Stimulated activated naive CD8-positive, alpha-beta T cell treated with anti-CD3 and anti-CD28 coated beads, Interleukin-15, amount 100 ng/mL, for 72 hours (primary cell): ENCODE measurements at regions not wholly inside any gene's neighbourhood (a gene's known extent, or its start where the extent isn't known, plus 50 kb on each side); places are given as distances from the start of the nearest gene placed in this dataset.
"Not testable (repeated sequence)": the region's sequence is repeated elsewhere in the genome, so short reads cannot be mapped to it uniquely, and the experiment has no call there.

Source experiments
- ATAC-seq: fragments of 150-1000 bp; cut with Tn5 transposase; 2 replicates; pipeline ENCODE4 v1.10.0; 2021; ENCODE audit warnings: mild to moderate bottlenecking, moderate library complexity
- DNase-seq, 2 donors: peaks; one replicate each; pipeline ENCODE4 v3.0.0; 2021 to 2022
- H3K27ac Mint-ChIP-seq, 2 donors: one replicate each; pipeline ENCODE4 v1.8.0; 2022; ENCODE audit warnings: mild to moderate bottlenecking in 2 of 2, mixed read lengths in 2 of 2, moderate library complexity in 2 of 2
- H3K27me3 Mint-ChIP-seq: one replicate; pipeline ENCODE4 v1.8.0; 2022; ENCODE audit warnings: mixed read lengths
- H3K4me1 Mint-ChIP-seq: one replicate; pipeline ENCODE4 v1.8.0; 2022; ENCODE audit warnings: mild to moderate bottlenecking, mixed read lengths
- H3K4me3 Mint-ChIP-seq, 2 donors: one replicate each; pipeline ENCODE4 v1.8.0; 2022; ENCODE audit warnings: mild to moderate bottlenecking in 2 of 2, mixed read lengths in 2 of 2, moderate library complexity in 1 of 2
- H3K9me3 Mint-ChIP-seq, 2 donors: one replicate each; pipeline ENCODE4 v1.8.0; 2022; ENCODE audit warnings: mixed read lengths in 2 of 2

GRCh38 chr10:47711428-47711827 is 52.0 kb downstream of the SYT15B start:
- H3K27me3 Mint-ChIP-seq, ATAC-seq, H3K9me3 Mint-ChIP-seq, H3K27ac Mint-ChIP-seq, DNase-seq, H3K4me1 Mint-ChIP-seq, H3K4me3 Mint-ChIP-seq: not testable (repeated sequence)

GRCh38 chr10:47710443-47710842 is 52.9 kb downstream of the SYT15B start:
- not testable (repeated sequence) for H3K4me1 Mint-ChIP-seq, H3K27me3 Mint-ChIP-seq, ATAC-seq, H3K4me3 Mint-ChIP-seq, H3K27ac Mint-ChIP-seq, H3K9me3 Mint-ChIP-seq, DNase-seq

- H3K4me3 Mint-ChIP-seq = peak overlapping the region; percentile 33 to 74
- ATAC-seq (peak; percentile 98), DNase-seq (peak; percentile 30 to 64)
- not testable (repeated sequence) for H3K27ac Mint-ChIP-seq, H3K27me3 Mint-ChIP-seq, H3K9me3 Mint-ChIP-seq, H3K4me1 Mint-ChIP-seq
Observed at GRCh38 chr10:47705698-47706414, 57.5 kb downstream of the SYT15B start.

- not testable (repeated sequence) for H3K27me3 Mint-ChIP-seq, H3K4me1 Mint-ChIP-seq, ATAC-seq, H3K4me3 Mint-ChIP-seq, DNase-seq, H3K9me3 Mint-ChIP-seq, H3K27ac Mint-ChIP-seq
Observed at GRCh38 chr10:47701285-47701684, 62.1 kb downstream of the SYT15B start.

GRCh38 chr10:47699854-47700253 is 63.5 kb downstream of the SYT15B start:
- not testable (repeated sequence) for DNase-seq, H3K27me3 Mint-ChIP-seq, H3K4me3 Mint-ChIP-seq, H3K9me3 Mint-ChIP-seq, H3K4me1 Mint-ChIP-seq, ATAC-seq, H3K27ac Mint-ChIP-seq

- H3K9me3 Mint-ChIP-seq, H3K27ac Mint-ChIP-seq, DNase-seq, H3K4me3 Mint-ChIP-seq, H3K27me3 Mint-ChIP-seq, ATAC-seq, H3K4me1 Mint-ChIP-seq: not testable (repeated sequence)
Observed at GRCh38 chr10:47696170-47696569, 67.2 kb downstream of the SYT15B start.

- H3K27ac Mint-ChIP-seq, H3K27me3 Mint-ChIP-seq, H3K4me1 Mint-ChIP-seq, ATAC-seq, H3K4me3 Mint-ChIP-seq, H3K9me3 Mint-ChIP-seq, DNase-seq: not testable (repeated sequence)
Observed at GRCh38 chr10:47695149-47695548, 68.2 kb downstream of the SYT15B start.

GRCh38 chr10:47690304-47690703 is 73.1 kb downstream of the SYT15B start:
- not testable (repeated sequence) for H3K27ac Mint-ChIP-seq, ATAC-seq, H3K9me3 Mint-ChIP-seq, H3K27me3 Mint-ChIP-seq, H3K4me3 Mint-ChIP-seq, DNase-seq, H3K4me1 Mint-ChIP-seq

- not testable (repeated sequence) for H3K4me1 Mint-ChIP-seq, H3K27ac Mint-ChIP-seq, DNase-seq, H3K27me3 Mint-ChIP-seq, H3K9me3 Mint-ChIP-seq, ATAC-seq, H3K4me3 Mint-ChIP-seq
Observed at GRCh38 chr10:47683826-47684475, 79.4 kb downstream of the SYT15B start.

GRCh38 chr10:47681638-47681990 is 81.8 kb downstream of the SYT15B start:
- not testable (repeated sequence) for H3K4me1 Mint-ChIP-seq, ATAC-seq, H3K27ac Mint-ChIP-seq, H3K4me3 Mint-ChIP-seq, DNase-seq, H3K9me3 Mint-ChIP-seq, H3K27me3 Mint-ChIP-seq

- not testable (repeated sequence) for H3K4me3 Mint-ChIP-seq, DNase-seq, H3K27ac Mint-ChIP-seq, ATAC-seq, H3K27me3 Mint-ChIP-seq, H3K9me3 Mint-ChIP-seq, H3K4me1 Mint-ChIP-seq
Observed at GRCh38 chr10:47680848-47681637, 82.3 kb downstream of the SYT15B start.

- not testable (repeated sequence) for DNase-seq, H3K27ac Mint-ChIP-seq, H3K4me3 Mint-ChIP-seq, H3K9me3 Mint-ChIP-seq, H3K27me3 Mint-ChIP-seq, ATAC-seq, H3K4me1 Mint-ChIP-seq
Observed at GRCh38 chr10:47676102-47676501, 87.3 kb downstream of the SYT15B start.

- ATAC-seq, H3K4me1 Mint-ChIP-seq, H3K27ac Mint-ChIP-seq, H3K9me3 Mint-ChIP-seq, H3K27me3 Mint-ChIP-seq, H3K4me3 Mint-ChIP-seq, DNase-seq: not testable (repeated sequence)
Observed at GRCh38 chr10:47675577-47675976, 87.8 kb downstream of the SYT15B start.

GRCh38 chr10:47673128-47673527 is 90.3 kb downstream of the SYT15B start:
- not testable (repeated sequence) for H3K27me3 Mint-ChIP-seq, H3K4me1 Mint-ChIP-seq, ATAC-seq, H3K4me3 Mint-ChIP-seq, H3K27ac Mint-ChIP-seq, H3K9me3 Mint-ChIP-seq, DNase-seq

GRCh38 chr10:47670857-47671256 is 92.5 kb downstream of the SYT15B start:
- DNase-seq, H3K4me3 Mint-ChIP-seq, H3K9me3 Mint-ChIP-seq, H3K27ac Mint-ChIP-seq, ATAC-seq, H3K4me1 Mint-ChIP-seq: not testable (repeated sequence)
- peaks cover 11% of the 10 kb centered on the region for H3K27me3 Mint-ChIP-seq

GRCh38 chr10:47661955-47662577 is 101.3 kb downstream of the SYT15B start:
- not testable (repeated sequence) for H3K9me3 Mint-ChIP-seq, H3K27me3 Mint-ChIP-seq, DNase-seq, ATAC-seq, H3K4me1 Mint-ChIP-seq, H3K27ac Mint-ChIP-seq, H3K4me3 Mint-ChIP-seq
